ENCODE measurements at regions not wholly inside any gene's neighbourhood (a gene's known extent, or its start where the extent isn't known, plus 50 kb on each side); places are given as distances from the start of the nearest gene placed in this dataset.

DNA sequence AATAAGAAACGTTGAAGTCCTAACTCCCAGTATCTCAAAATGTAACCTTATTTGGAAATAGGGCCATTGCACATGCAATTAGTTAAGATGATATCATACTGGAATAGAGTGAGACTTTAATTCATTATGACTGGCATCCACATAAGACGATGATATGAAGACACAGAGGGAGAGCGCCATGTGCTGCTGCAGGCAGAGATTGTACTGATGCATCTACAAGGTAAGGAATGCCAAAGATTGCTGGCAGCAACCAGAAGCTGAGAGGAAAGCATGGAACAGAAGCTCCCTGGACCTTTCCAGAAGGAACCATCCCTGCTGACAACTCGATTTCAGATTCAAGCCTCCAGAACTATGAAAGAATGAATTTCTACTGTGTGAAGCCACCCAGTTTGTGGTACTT is 697.0 kb upstream of the INTU start:
- Histone ChIP-seq H3K27me3 (no peaks in the 10 kb centered on the region), H3K4me3 (no peak overlapping the region), H3K27ac (no peak overlapping the region), H3K36me3 (no peaks in the 10 kb centered on the region), H3K4me1 (no peaks in the 10 kb centered on the region), H3K9me3 (no peaks in the 10 kb centered on the region)
- no peak for TF ChIP-seq EP300 (IDR thresholded peaks at IDR 0.05)
- TF ChIP-seq, protein P1, sequence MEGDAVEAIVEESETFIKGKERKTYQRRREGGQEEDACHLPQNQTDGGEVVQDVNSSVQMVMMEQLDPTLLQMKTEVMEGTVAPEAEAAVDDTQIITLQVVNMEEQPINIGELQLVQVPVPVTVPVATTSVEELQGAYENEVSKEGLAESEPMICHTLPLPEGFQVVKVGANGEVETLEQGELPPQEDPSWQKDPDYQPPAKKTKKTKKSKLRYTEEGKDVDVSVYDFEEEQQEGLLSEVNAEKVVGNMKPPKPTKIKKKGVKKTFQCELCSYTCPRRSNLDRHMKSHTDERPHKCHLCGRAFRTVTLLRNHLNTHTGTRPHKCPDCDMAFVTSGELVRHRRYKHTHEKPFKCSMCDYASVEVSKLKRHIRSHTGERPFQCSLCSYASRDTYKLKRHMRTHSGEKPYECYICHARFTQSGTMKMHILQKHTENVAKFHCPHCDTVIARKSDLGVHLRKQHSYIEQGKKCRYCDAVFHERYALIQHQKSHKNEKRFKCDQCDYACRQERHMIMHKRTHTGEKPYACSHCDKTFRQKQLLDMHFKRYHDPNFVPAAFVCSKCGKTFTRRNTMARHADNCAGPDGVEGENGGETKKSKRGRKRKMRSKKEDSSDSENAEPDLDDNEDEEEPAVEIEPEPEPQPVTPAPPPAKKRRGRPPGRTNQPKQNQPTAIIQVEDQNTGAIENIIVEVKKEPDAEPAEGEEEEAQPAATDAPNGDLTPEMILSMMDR (IDR thresholded peaks at IDR 0.05): no peak
- no peak for TF ChIP-seq POLR2AphosphoS5 (IDR thresholded peaks at IDR 0.05)
- TF ChIP-seq POLR2A (IDR thresholded peaks at IDR 0.05): no peak
- WGBS, 2 donors: 82 to 90% methylated on average over 4 of the region's 4 CpGs
- no peak for DNase-seq
- no peak for ATAC-seq (ENCODE audit: low FRiP score in 2 of 2)

DNA sequence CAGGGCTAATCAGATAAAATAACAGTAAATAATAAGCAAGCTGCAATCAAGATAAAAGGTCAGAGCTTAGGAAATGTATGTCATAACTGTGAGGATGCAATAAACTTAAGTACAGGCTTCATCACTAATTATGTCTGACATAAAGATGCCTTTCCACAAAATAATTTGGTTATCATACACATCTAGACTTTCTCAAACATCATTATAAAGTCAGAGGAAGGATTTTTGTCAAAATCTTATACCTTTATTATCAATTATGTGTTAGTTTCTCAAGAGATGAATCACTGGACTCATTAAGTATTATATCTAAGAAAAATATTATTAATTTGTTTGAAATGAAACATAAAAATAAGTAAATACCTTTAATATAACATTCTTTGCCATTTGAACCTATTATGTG is 695.4 kb upstream of the INTU start:
- H3K36me3 ChIP-seq: no peaks in the 10 kb centered on the region

DNA sequence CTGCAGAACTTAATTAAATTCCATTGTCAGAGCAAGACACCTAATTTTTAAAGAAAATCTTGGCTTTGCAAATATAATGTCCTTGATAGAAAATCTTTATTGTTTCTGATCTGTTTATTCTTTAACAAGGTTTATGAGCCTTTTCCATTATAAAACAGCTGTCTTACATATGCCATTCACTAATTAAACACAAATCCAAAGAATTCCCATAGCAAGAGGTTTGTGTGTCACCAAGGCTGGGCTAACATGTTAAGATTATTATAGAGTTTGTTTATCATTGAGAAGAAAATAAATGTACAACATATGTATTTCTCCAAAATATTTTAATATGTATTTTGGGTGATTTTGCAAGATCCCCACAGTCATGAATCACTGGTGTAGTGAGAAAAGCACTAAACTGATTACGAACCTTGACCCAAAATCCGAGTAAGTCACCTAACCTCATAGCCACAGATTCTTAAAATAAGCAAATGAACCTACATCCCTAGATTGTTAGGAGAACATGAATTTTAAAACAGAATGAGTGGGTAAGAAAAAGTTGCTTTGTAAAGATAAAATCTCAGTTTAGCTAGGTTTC is 694.8 kb upstream of the INTU start:
- no peaks in the 10 kb centered on the region for H3K4me1 ChIP-seq
- no peak overlapping the region for H3K4me3 ChIP-seq
- ATAC-seq (ENCODE audit: low FRiP score in 2 of 2): no peak
- no peaks in the 10 kb centered on the region for H3K36me3 ChIP-seq
- 84% methylated on average over 2 of the region's 2 CpGs for WGBS, 2 donors
- TF ChIP-seq, protein P1 (IDR thresholded peaks at IDR 0.05): no peak
- TF ChIP-seq EP300 (IDR thresholded peaks at IDR 0.05) (no peak), POLR2AphosphoS5 (IDR thresholded peaks at IDR 0.05) (no peak), POLR2A (IDR thresholded peaks at IDR 0.05) (no peak)
- no peaks in the 10 kb centered on the region for H3K9me3 ChIP-seq
- H3K27ac ChIP-seq: no peak overlapping the region
- H3K27me3 ChIP-seq: no peaks in the 10 kb centered on the region
- DNase-seq: no peak

More for the DNA sequence above, 695.4 kb upstream of the INTU start:
- DNase-seq: no peak
- ATAC-seq (ENCODE audit: low FRiP score in 2 of 2): no peak
- Histone ChIP-seq H3K27me3 (no peaks in the 10 kb centered on the region), H3K4me1 (no peaks in the 10 kb centered on the region), H3K9me3 (no peaks in the 10 kb centered on the region), H3K27ac (no peak overlapping the region), H3K4me3 (no peak overlapping the region)
- TF ChIP-seq, protein P1 (IDR thresholded peaks at IDR 0.05): no peak
- TF ChIP-seq POLR2A (IDR thresholded peaks at IDR 0.05): no peak
- TF ChIP-seq POLR2AphosphoS5 (IDR thresholded peaks at IDR 0.05): no peak
- TF ChIP-seq EP300 (IDR thresholded peaks at IDR 0.05): no peak

GRCh38 chr4:126939401-126939800 is 693.4 kb upstream of the INTU start:
- TF ChIP-seq POLR2A (IDR thresholded peaks at IDR 0.05) (no peak), EP300 (IDR thresholded peaks at IDR 0.05) (no peak), POLR2AphosphoS5 (IDR thresholded peaks at IDR 0.05) (no peak)
- TF ChIP-seq, protein P1 (IDR thresholded peaks at IDR 0.05): no peak
- Histone ChIP-seq H3K9me3 (no peaks in the 10 kb centered on the region), H3K27ac (no peak overlapping the region), H3K4me3 (no peak overlapping the region), H3K27me3 (no peaks in the 10 kb centered on the region), H3K36me3 (no peaks in the 10 kb centered on the region), H3K4me1 (no peaks in the 10 kb centered on the region)
- no peak for DNase-seq
- WGBS, 2 donors: 46 to 76% methylated on average over 2 of the region's 2 CpGs
- ATAC-seq (ENCODE audit: low FRiP score in 2 of 2): no peak

- 75% methylated on average over 3 of the region's 3 CpGs for WGBS, 2 donors
- H3K4me1 ChIP-seq: no peaks in the 10 kb centered on the region
- DNase-seq: no peak
Observed at GRCh38 chr4:126947536-126947935, 685.2 kb upstream of the INTU start.

More at GRCh38 chr4:126947536-126947935, 685.2 kb upstream of the INTU start:
- H3K4me3 ChIP-seq: no peak overlapping the region
- TF ChIP-seq EP300 (IDR thresholded peaks at IDR 0.05) (no peak), POLR2AphosphoS5 (IDR thresholded peaks at IDR 0.05) (no peak), POLR2A (IDR thresholded peaks at IDR 0.05) (no peak)
- TF ChIP-seq, protein P1 (IDR thresholded peaks at IDR 0.05): no peak
- H3K36me3 ChIP-seq: no peaks in the 10 kb centered on the region
- no peak overlapping the region for H3K27ac ChIP-seq
- no peaks in the 10 kb centered on the region for H3K27me3 ChIP-seq
- no peak for ATAC-seq (ENCODE audit: low FRiP score in 2 of 2)
- no peaks in the 10 kb centered on the region for H3K9me3 ChIP-seq
